ENCODE measurements at regions not wholly inside any gene's neighbourhood (a gene's known extent, or its start where the extent isn't known, plus 50 kb on each side); places are given as distances from the start of the nearest gene placed in this dataset.
A peak's percentile ranks its signal among the peaks of the same experiment; 100 is the strongest.
"Not testable (repeated sequence)": the region's sequence is repeated elsewhere in the genome, so short reads cannot be mapped to it uniquely, and the experiment has no call there.

- peak; percentile 75 for DNase-seq (ENCODE audit: low read depth, low spot score)
- H3K4me3 ChIP-seq (ENCODE audit: low read depth, low read length), result no peak overlapping the region
- H3K9me3 ChIP-seq (ENCODE audit: control insufficient read depth, insufficient read depth, low read length), result no peaks in the 10 kb centered on the region
- TF ChIP-seq CTCF (IDR thresholded peaks at IDR 0.05; ENCODE audit: low read depth, low read length), result peak; percentile 50
- peak overlapping the region; percentile 99 for H3K27ac ChIP-seq (ENCODE audit: low read depth, low read length)
- ChIA-PET CTCF (interaction anchor here (0.6 to 7.1 kb wide), 19 partner anchors 10 to 673 kb away, joined by 3 to 87 read pairs (median 3); no protein-coding TSS in a partner anchor), POLR2A (interaction anchor here (0.6 to 2.1 kb wide), 11 partner anchors 55 to 541 kb away, joined by 3 to 20 read pairs (median 5); partner anchors contain the start of gene TMSB4X)
- no peaks in the 10 kb centered on the region for H3K27me3 ChIP-seq (ENCODE audit: control insufficient read depth, insufficient read depth, low read length)
Observed at GRCh38 chrX:13487731-13488505, 81.5 kb upstream of the EGFL6 start.

- Histone ChIP-seq H3K27ac (ENCODE audit: low read depth, low read length) (no peak overlapping the region), H3K27me3 (ENCODE audit: control insufficient read depth, insufficient read depth, low read length) (no peaks in the 10 kb centered on the region), H3K4me3 (ENCODE audit: low read depth, low read length) (no peak overlapping the region), H3K9me3 (ENCODE audit: control insufficient read depth, insufficient read depth, low read length) (no peaks in the 10 kb centered on the region)
- no peak for TF ChIP-seq CTCF (IDR thresholded peaks at IDR 0.05; ENCODE audit: low read depth, low read length)
- POLR2A ChIA-PET, result no interaction called here
- CTCF ChIA-PET, result interaction anchor here (1.5 kb wide), 1 partner anchor 538 kb away, joined by 5 read pairs; no protein-coding TSS in a partner anchor
- no peak for DNase-seq (ENCODE audit: low read depth, low spot score)
Observed at GRCh38 chrX:13485167-13485566, 84.2 kb upstream of the EGFL6 start.

- no peaks in the 10 kb centered on the region for H3K9me3 ChIP-seq (ENCODE audit: control insufficient read depth, insufficient read depth, low read length)
- no peak overlapping the region for H3K4me3 ChIP-seq (ENCODE audit: low read depth, low read length)
- DNase-seq (ENCODE audit: low read depth, low spot score), result no peak
- TF ChIP-seq CTCF (IDR thresholded peaks at IDR 0.05; ENCODE audit: low read depth, low read length), result no peak
- no peaks in the 10 kb centered on the region for H3K27me3 ChIP-seq (ENCODE audit: control insufficient read depth, insufficient read depth, low read length)
- ChIA-PET POLR2A (no interaction called here), CTCF (no interaction called here)
- H3K27ac ChIP-seq (ENCODE audit: low read depth, low read length), result no peak overlapping the region
Observed at GRCh38 chrX:13483773-13484172, 85.6 kb upstream of the EGFL6 start.

GRCh38 chrX:13482746-13483541 lies 86.5 kb upstream of the EGFL6 start:
- DNase-seq (ENCODE audit: low read depth, low spot score), result no peak
- H3K27ac ChIP-seq (ENCODE audit: low read depth, low read length), result no peak overlapping the region
- CTCF ChIA-PET, result no interaction called here
- H3K4me3 ChIP-seq (ENCODE audit: low read depth, low read length), result no peak overlapping the region
- no peaks in the 10 kb centered on the region for H3K9me3 ChIP-seq (ENCODE audit: control insufficient read depth, insufficient read depth, low read length)
- no peak for TF ChIP-seq CTCF (IDR thresholded peaks at IDR 0.05; ENCODE audit: low read depth, low read length)
- no peaks in the 10 kb centered on the region for H3K27me3 ChIP-seq (ENCODE audit: control insufficient read depth, insufficient read depth, low read length)
- POLR2A ChIA-PET, result no interaction called here

GRCh38 chrX:13480780-13481179 lies 88.6 kb upstream of the EGFL6 start:
- H3K9me3 ChIP-seq (ENCODE audit: control insufficient read depth, insufficient read depth, low read length); DNase-seq (ENCODE audit: low read depth, low spot score); CTCF ChIA-PET; H3K4me3 ChIP-seq (ENCODE audit: low read depth, low read length); POLR2A ChIA-PET; H3K27me3 ChIP-seq (ENCODE audit: control insufficient read depth, insufficient read depth, low read length); H3K27ac ChIP-seq (ENCODE audit: low read depth, low read length): not testable (repeated sequence)

Data from AG04450 (cell line).